Glutamatergic neuron (in vitro differentiated cells): ENCODE measurements at regions not wholly inside any gene's neighbourhood (a gene's known extent, or its start where the extent isn't known, plus 50 kb on each side); places are given as distances from the start of the nearest gene placed in this dataset.

ENCODE experiments used
- DNase-seq: peaks from one replicate; pipeline ENCODE4 v3.0.0; 2022
- H3K27ac Mint-ChIP-seq: one replicate; pipeline ENCODE4 v1.8.0; 2020; ENCODE audit warnings: mild to moderate bottlenecking, mixed read lengths, inconsistent platforms; ENCODE audit not compliant: unreplicated experiment
- H3K27me3 Mint-ChIP-seq: one replicate; pipeline ENCODE4 v1.8.0; 2020; ENCODE audit warnings: mild to moderate bottlenecking, moderate library complexity, mixed read lengths, inconsistent platforms; ENCODE audit not compliant: unreplicated experiment
- H3K36me3 Mint-ChIP-seq: one replicate; pipeline ENCODE4 v1.8.0; 2020; ENCODE audit warnings: mild to moderate bottlenecking, mixed read lengths, inconsistent platforms; ENCODE audit not compliant: unreplicated experiment
- H3K4me1 Mint-ChIP-seq: one replicate; pipeline ENCODE4 v1.8.0; 2020; ENCODE audit warnings: mild to moderate bottlenecking, low read depth, mixed read lengths, inconsistent platforms; ENCODE audit not compliant: unreplicated experiment
- H3K4me3 Mint-ChIP-seq: one replicate; pipeline ENCODE4 v1.8.0; 2020; ENCODE audit warnings: mild to moderate bottlenecking, mixed read lengths, inconsistent platforms; ENCODE audit not compliant: unreplicated experiment
- H3K9me3 Mint-ChIP-seq: one replicate; pipeline ENCODE4 v1.8.0; 2020; ENCODE audit warnings: mild to moderate bottlenecking, moderate library complexity, mixed read lengths, inconsistent platforms; ENCODE audit not compliant: unreplicated experiment
- TF ChIP-seq, protein P1 (sequence below): fragments of 200-600 bp; sonication (generic); IDR thresholded peaks from one replicate; pipeline ENCODE4 v1.5.0; 2021; ENCODE audit not compliant: partially characterized antibody, unreplicated experiment

DNA sequence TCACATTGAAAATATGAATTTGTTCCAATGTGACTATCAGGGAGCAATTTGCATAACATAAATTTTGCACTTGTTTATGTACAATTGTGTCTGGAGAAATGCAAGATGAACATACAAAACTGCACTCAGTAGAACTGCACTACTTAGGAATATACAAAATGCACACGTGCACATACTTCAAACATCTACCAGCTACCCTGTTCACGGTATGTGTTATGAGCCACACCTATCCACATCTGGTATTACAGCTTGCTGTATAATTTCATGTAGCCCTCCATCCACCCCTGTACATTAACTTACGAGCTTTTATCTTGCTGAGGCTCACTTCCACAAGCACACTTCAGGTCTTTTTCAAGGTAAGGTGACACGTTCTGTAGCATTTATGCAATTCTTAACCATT is 373.5 kb upstream of the ZEB2 start:
- H3K27ac Mint-ChIP-seq: no peak overlapping the region
- TF ChIP-seq, protein P1, sequence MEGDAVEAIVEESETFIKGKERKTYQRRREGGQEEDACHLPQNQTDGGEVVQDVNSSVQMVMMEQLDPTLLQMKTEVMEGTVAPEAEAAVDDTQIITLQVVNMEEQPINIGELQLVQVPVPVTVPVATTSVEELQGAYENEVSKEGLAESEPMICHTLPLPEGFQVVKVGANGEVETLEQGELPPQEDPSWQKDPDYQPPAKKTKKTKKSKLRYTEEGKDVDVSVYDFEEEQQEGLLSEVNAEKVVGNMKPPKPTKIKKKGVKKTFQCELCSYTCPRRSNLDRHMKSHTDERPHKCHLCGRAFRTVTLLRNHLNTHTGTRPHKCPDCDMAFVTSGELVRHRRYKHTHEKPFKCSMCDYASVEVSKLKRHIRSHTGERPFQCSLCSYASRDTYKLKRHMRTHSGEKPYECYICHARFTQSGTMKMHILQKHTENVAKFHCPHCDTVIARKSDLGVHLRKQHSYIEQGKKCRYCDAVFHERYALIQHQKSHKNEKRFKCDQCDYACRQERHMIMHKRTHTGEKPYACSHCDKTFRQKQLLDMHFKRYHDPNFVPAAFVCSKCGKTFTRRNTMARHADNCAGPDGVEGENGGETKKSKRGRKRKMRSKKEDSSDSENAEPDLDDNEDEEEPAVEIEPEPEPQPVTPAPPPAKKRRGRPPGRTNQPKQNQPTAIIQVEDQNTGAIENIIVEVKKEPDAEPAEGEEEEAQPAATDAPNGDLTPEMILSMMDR: no peak
- no peaks in the 10 kb centered on the region for H3K27me3 Mint-ChIP-seq
- H3K36me3 Mint-ChIP-seq: no peaks in the 10 kb centered on the region
- H3K9me3 Mint-ChIP-seq: no peaks in the 10 kb centered on the region
- H3K4me3 Mint-ChIP-seq: no peak overlapping the region
- DNase-seq: no peak
- peaks cover 6% of the 10 kb centered on the region for H3K4me1 Mint-ChIP-seq

DNA sequence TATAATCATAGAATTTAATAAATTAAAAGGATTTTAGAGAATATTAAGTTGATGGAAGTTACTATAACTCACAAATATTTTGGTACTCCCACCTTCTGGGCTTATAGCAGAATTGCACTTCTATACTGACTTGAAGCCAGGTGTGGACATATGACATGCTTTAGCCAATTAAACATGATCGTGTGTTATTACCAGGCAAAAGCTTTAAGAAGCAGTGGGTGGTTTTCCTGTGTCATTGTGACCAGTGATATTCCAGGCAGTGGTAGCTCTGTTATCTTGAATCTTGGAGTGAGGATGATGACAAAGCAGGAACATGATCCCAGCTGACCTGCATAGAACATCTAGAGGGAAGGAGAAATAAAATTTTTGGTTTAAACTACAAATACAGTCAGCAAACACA is 370.9 kb upstream of the ZEB2 start:
- DNase-seq: no peak
- Mint-ChIP-seq H3K27me3 (no peaks in the 10 kb centered on the region), H3K9me3 (no peaks in the 10 kb centered on the region), H3K4me1 (peaks cover 4% of the 10 kb centered on the region), H3K36me3 (no peaks in the 10 kb centered on the region), H3K27ac (no peak overlapping the region), H3K4me3 (no peak overlapping the region)
- TF ChIP-seq, protein P1: peak; percentile 16

DNA sequence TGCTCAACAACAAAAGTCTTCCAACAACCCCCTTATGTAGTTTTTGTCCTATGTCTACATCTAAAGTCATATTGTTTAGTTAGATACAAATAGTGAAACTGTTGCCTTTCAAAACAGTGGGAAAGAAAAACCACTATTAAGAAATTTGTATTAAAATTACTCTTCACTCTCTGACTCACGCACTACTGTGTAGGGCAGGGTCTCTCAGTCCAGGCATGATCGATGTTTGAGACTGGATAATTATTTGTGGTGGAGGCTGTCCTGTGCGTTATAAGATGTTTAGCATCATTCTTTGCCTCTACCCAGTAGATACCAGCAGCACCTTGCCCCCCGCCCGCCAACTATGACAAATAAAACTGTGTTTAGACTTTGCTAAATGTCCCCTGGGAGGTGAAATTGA is 369.4 kb upstream of the ZEB2 start:
- no peak for DNase-seq
- Mint-ChIP-seq H3K4me1 (peaks cover 4% of the 10 kb centered on the region), H3K27ac (no peak overlapping the region), H3K27me3 (no peaks in the 10 kb centered on the region), H3K36me3 (no peaks in the 10 kb centered on the region), H3K9me3 (no peaks in the 10 kb centered on the region), H3K4me3 (no peak overlapping the region)
- TF ChIP-seq, protein P1: no peak

DNA sequence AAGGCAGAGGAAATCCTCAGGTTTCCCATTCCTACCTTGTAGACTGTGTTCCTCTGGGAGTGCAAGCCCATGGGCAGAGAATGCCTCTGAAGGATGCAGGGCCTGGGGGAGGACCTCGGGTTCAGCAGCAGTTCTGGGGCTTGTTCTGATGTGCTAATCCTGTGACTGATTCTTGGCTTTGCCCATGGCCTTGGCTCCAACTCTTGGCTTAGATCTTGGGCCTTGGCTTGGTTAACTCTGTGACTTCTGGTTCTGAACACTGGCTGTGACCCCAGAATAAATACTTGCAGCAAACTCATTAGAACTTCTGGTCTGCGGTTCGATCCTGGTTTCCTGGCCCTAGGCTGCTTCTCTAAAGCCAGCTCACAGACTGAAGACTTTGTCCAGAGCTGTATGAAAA is 366.9 kb upstream of the ZEB2 start:
- no peaks in the 10 kb centered on the region for H3K27me3 Mint-ChIP-seq
- DNase-seq: no peak
- no peak overlapping the region for H3K4me3 Mint-ChIP-seq
- H3K9me3 Mint-ChIP-seq: no peaks in the 10 kb centered on the region
- no peaks in the 10 kb centered on the region for H3K36me3 Mint-ChIP-seq
- no peak overlapping the region for H3K27ac Mint-ChIP-seq
- TF ChIP-seq, protein P1: no peak
- peaks cover 4% of the 10 kb centered on the region for H3K4me1 Mint-ChIP-seq

DNA sequence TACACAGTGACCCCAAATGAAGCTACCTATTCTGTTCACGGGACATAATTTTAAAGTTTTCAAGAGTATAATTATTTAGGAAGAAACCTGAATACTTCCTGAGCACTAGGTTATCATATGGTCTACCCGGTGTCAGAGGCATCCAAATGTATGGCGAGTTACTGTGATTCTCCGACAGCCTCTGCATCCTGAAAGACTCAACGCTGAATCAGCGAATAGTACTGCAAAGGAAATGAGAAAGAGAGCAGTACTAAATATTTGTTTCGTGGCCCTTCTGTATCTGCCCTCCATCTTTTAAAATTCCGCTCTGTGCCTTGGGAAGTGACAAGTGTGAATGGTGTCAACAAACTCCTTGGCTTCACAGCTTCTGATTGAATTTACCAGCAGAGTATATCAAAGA is 358.0 kb upstream of the ZEB2 start:
- DNase-seq: no peak
- TF ChIP-seq, protein P1: no peak
- H3K27me3 Mint-ChIP-seq: no peaks in the 10 kb centered on the region
- peaks cover 2% of the 10 kb centered on the region for H3K9me3 Mint-ChIP-seq
- peaks cover 4% of the 10 kb centered on the region for H3K36me3 Mint-ChIP-seq
- H3K4me1 Mint-ChIP-seq: no peaks in the 10 kb centered on the region
- no peak overlapping the region for H3K27ac Mint-ChIP-seq
- no peak overlapping the region for H3K4me3 Mint-ChIP-seq
